ENCODE measurements at regions not wholly inside any gene's neighbourhood (a gene's known extent, or its start where the extent isn't known, plus 50 kb on each side); places are given as distances from the start of the nearest gene placed in this dataset.

DNA sequence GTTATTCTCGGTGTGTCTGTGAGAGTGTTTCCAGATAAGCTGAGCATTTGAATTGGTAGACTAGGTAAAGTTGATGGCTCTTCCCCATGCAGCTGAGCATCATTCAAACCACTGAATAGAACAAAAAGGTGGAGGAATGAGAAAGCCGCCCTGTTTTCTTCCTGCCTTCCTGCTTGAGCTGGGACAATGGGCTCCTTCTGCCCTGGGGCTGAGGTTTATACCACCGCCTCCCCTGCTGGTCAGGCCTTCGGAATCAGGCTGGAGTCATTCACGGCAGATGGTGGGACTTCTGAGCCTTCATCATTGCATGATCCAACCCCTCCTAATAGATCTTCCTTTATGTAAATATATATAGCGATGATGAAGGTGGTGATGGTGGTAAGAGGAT, 124.9 kb downstream of the ANKRD60 start:
- DNase-seq (no peak), ATAC-seq (ENCODE audit: low read depth) (no peak)
- dilution Hi-C loops (cut with HindIII; ENCODE audit: low sequenced_read_pairs, unreplicated experiment) (no loop called here), intact Hi-C loops (cut with micrococcal nuclease) (no loop called here), in situ Hi-C loops (cut with MboI; ENCODE audit: low sequenced_read_pairs) (no loop called here)
- Histone ChIP-seq H3K79me1 (ENCODE audit: low read depth in 1 of 2, low read length in 2 of 2) (no peaks in the 10 kb centered on the region), H3K4me3 (ENCODE audit: insufficient read depth, low read depth, low read length) (no peak overlapping the region), H3K4me1 (ENCODE audit: control insufficient read depth, insufficient read depth, low read length) (no peaks in the 10 kb centered on the region), H3K9me3 (ENCODE audit: control insufficient read depth, insufficient read depth, low read length) (no peaks in the 10 kb centered on the region), H3K4me2 (ENCODE audit: low read depth, low read length) (no peak overlapping the region), H3K4ac (ENCODE audit: low read depth, low read length) (no peak overlapping the region), H2AK5ac (ENCODE audit: low read depth, low read length) (no peak overlapping the region), H3K27me3 (ENCODE audit: control insufficient read depth, insufficient read depth, low read length) (peaks cover 2% of the 10 kb centered on the region), H3K56ac (ENCODE audit: extremely low read depth, insufficient read depth, low read length) (no peak overlapping the region), H3K18ac (ENCODE audit: low read depth, low read length) (no peak overlapping the region), H3K23ac (ENCODE audit: low read depth, low read length) (no peak overlapping the region), H2BK20ac (ENCODE audit: low read depth, low read length) (no peak overlapping the region), H2BK5ac (ENCODE audit: low read depth, low read length, poor library complexity, severe bottlenecking) (no peak overlapping the region), H3K9ac (ENCODE audit: low read depth, low read length) (no peak overlapping the region), H4K5ac (ENCODE audit: low read depth, low read length) (no peak overlapping the region), H2AFZ (replicated peaks; ENCODE audit: low read length, poor library complexity) (no peak overlapping the region), H4K8ac (ENCODE audit: low read depth in 2 of 2, low read length in 2 of 2) (no peak overlapping the region), H3K36me3 (ENCODE audit: control insufficient read depth, insufficient read depth, low read length) (no peaks in the 10 kb centered on the region), H2AK9ac (replicated peaks; ENCODE audit: low read depth, low read length, poor library complexity) (no peak overlapping the region), H2BK120ac (ENCODE audit: low read depth, low read length) (no peak overlapping the region), H2BK15ac (ENCODE audit: low read depth, low read length) (no peak overlapping the region), H3K9me1 (ENCODE audit: insufficient read depth, low read length) (no peaks in the 10 kb centered on the region), H4K20me1 (ENCODE audit: insufficient read depth, low read length) (no peaks in the 10 kb centered on the region), H4K91ac (ENCODE audit: insufficient read depth, low read depth, low read length) (no peak overlapping the region), H3K14ac (replicated peaks; ENCODE audit: low read depth, low read length) (no peak overlapping the region), H3K27ac (ENCODE audit: insufficient read depth, low read length) (no peak overlapping the region)
- CTCF ChIA-PET = no interaction called here
- no peak for TF ChIP-seq BHLHE40 (IDR thresholded peaks at IDR 0.05; ENCODE audit: low read depth, low read length)
- TF ChIP-seq CEBPB (IDR thresholded peaks at IDR 0.05; ENCODE audit: low read depth, low read length) = no peak
- TF ChIP-seq RCOR1 (IDR thresholded peaks at IDR 0.05; ENCODE audit: insufficient replicate concordance, low read length) = no peak
- TF ChIP-seq FOS (IDR thresholded peaks at IDR 0.05; ENCODE audit: low read depth, low read length) = no peak
- TF ChIP-seq, protein P1, sequence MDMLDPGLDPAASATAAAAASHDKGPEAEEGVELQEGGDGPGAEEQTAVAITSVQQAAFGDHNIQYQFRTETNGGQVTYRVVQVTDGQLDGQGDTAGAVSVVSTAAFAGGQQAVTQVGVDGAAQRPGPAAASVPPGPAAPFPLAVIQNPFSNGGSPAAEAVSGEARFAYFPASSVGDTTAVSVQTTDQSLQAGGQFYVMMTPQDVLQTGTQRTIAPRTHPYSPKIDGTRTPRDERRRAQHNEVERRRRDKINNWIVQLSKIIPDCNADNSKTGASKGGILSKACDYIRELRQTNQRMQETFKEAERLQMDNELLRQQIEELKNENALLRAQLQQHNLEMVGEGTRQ (IDR thresholded peaks at IDR 0.05; ENCODE audit: low read depth, low read length) = no peak
- TF ChIP-seq MAZ (IDR thresholded peaks at IDR 0.05; ENCODE audit: borderline replicate concordance, low read depth, low read length) = no peak
- no peak for TF ChIP-seq CHD1 (IDR thresholded peaks at IDR 0.05; ENCODE audit: low read depth, low read length)
- WGBS, 2 experiments (ENCODE audit: extremely low coverage in 2 of 2, insufficient read length in 1 of 2) = 81% methylated on average over 3 of the region's 6 CpGs; no CpG with 5 or more reads in 1 of the 2 experiments
- BruUV-seq (replicated peaks) = no TSS peak
- POLR2A ChIA-PET (ENCODE audit: unreplicated experiment) = no interaction called here

Measured in IMR-90 (cell line).